Endothelial cell of umbilical vein (primary cell): ENCODE measurements at regions not wholly inside any gene's neighbourhood (a gene's known extent, or its start where the extent isn't known, plus 50 kb on each side); places are given as distances from the start of the nearest gene placed in this dataset.
"Not testable (repeated sequence)": the region's sequence is repeated elsewhere in the genome, so short reads cannot be mapped to it uniquely, and the experiment has no call there.

Experiments
- CTCF ChIP-seq, 2 donors: IDR thresholded peaks; 1 replicate in 1 of 2; 2 replicates in 1 of 2; pipeline ENCODE4 v1.5.1; 2011; ENCODE audit warnings: low read length in 2 of 2, mild to moderate bottlenecking in 2 of 2, moderate library complexity in 2 of 2, control low read depth in 1 of 2, inconsistent platforms in 1 of 2, low read depth in 1 of 2; ENCODE audit not compliant: insufficient read depth in 1 of 2; ENCODE audit errors: extremely low read depth in 1 of 2
- EZH2 ChIP-seq: IDR thresholded peaks from 2 replicates; pipeline ENCODE4 v1.6.1; 2012; ENCODE audit warnings: borderline replicate concordance, low read depth, mild to moderate bottlenecking, moderate library complexity, low read length, inconsistent platforms; ENCODE audit not compliant: severe bottlenecking
- FOS ChIP-seq: IDR thresholded peaks from 2 replicates; pipeline ENCODE4 v1.6.1; 2011; ENCODE audit warnings: mild to moderate bottlenecking, low read length, moderate library complexity, borderline replicate concordance; ENCODE audit not compliant: insufficient read depth
- JUN ChIP-seq: IDR thresholded peaks from 2 replicates; pipeline ENCODE4 v1.6.1; 2011; ENCODE audit warnings: borderline replicate concordance, low read depth; ENCODE audit not compliant: insufficient read length, insufficient read depth
- POLR2A ChIP-seq: IDR thresholded peaks from 2 replicates; pipeline ENCODE4 v1.6.1; 2012; ENCODE audit warnings: low read depth, mild to moderate bottlenecking, control low read depth, low read length
- POLR2AphosphoS5 ChIP-seq: IDR thresholded peaks from 2 replicates; pipeline ENCODE4 v1.6.1; 2012; ENCODE audit warnings: low read depth, mild to moderate bottlenecking, control low read depth, low read length, moderate library complexity; ENCODE audit not compliant: insufficient read depth
- TF ChIP-seq, protein P1 (sequence below): IDR thresholded peaks from 2 replicates; pipeline ENCODE4 v1.6.1; 2011; ENCODE audit not compliant: insufficient read depth, insufficient read length

DNA sequence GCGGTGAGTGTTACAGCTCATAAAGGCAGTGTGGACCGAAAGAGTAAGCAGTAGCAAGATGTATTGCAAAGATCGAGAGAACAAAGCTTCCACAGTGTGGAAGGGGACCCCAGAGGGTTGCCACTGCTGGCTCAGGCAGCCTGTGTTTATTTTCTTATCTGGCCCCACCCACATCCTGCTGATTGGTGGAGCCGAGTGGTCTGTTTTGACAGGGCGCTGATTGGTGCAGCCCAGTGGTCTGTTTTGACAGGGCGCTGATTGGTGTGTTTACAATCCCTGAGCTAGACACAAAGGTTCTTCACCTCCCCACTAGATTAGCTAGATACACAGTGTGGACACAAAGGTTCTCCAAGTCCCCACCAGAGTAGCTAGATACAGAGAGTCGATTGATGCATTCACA, 747.8 kb upstream of the NRXN1 start:
- not testable (repeated sequence) for TF ChIP-seq CTCF (IDR thresholded peaks at IDR 0.05; ENCODE audit: extremely low read depth in 1 of 2, insufficient read depth in 1 of 2, low read depth in 1 of 2, low read length in 2 of 2); POLR2AphosphoS5; POLR2A; FOS; EZH2; JUN
- TF ChIP-seq, protein P1, sequence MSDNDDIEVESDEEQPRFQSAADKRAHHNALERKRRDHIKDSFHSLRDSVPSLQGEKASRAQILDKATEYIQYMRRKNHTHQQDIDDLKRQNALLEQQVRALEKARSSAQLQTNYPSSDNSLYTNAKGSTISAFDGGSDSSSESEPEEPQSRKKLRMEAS, result not testable (repeated sequence)
